ENCODE measurements at regions not wholly inside any gene's neighbourhood (a gene's known extent, or its start where the extent isn't known, plus 50 kb on each side); places are given as distances from the start of the nearest gene placed in this dataset.

DNA sequence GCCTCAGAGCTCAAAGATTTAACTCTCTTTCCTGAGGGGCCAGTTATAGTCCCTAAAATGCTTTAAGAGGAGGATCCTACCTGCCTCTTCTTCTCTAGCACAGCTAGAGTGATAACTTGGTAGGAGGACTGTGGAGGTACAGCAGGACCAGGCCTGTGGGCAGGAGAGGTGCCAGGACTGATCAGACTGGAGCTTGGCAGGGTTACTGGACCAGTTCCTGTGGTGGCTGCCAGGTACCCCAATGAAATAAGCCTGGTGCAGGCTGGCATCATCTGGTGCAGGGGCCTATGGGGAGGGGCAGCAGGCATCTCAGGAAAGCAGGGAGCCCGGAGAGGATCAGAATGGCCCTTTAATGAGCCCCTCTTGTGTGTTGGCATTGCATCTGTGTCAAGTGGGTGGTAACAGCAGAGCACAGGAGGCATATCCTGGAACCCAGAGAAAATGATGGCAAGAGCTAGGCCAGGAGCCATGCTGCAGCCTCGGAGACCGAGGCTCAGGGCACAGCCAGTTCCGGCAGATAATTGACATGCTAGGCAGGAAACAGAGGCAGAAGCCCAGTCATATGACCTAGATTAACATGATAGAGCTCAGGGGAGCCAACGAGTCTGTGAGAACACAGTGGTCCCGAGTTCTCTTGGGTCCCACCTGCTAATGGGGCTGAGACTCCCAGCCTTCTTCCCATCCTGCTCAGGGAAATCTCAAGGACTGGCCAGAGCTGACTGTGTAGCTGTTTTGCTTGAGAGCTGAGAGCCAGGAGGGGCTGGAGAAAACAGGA is 187.5 kb upstream of the ZBED5 start:
- Mint-ChIP-seq H3K4me1 (peaks cover 2% of the 10 kb centered on the region), H3K9me3 (no peaks in the 10 kb centered on the region), H3K4me3 (no peak overlapping the region), H3K27ac (no peak overlapping the region), H3K27me3 (ENCODE audit: insufficient read depth) (peaks cover 13% of the 10 kb centered on the region), H3K36me3 (ENCODE audit: low read depth) (no peaks in the 10 kb centered on the region)
- WGBS, 2 experiments (ENCODE audit: insufficient coverage in 1 of 2, insufficient read length in 1 of 2) = 92 to 93% methylated on average over 5 to 6 of the region's 6 CpGs
- DNase-seq = no peak
- H3K27me3 ChIP-seq (ENCODE audit: control insufficient read depth, insufficient read depth, low read length, poor library complexity, severe bottlenecking) = no peaks in the 10 kb centered on the region
- no peaks in the 10 kb centered on the region for H3K36me3 ChIP-seq (ENCODE audit: control insufficient read depth, insufficient read depth, low read length)
- H3K9me3 ChIP-seq (ENCODE audit: control insufficient read depth, low read length) = no peaks in the 10 kb centered on the region
- no peak overlapping the region for H3K27ac ChIP-seq (ENCODE audit: low read depth, low read length)
- no peak overlapping the region for H3K9ac ChIP-seq (ENCODE audit: extremely low read depth, low read length, poor library complexity, severe bottlenecking)
- H3K4me3 ChIP-seq (ENCODE audit: low read length) = no peak overlapping the region
- no peaks in the 10 kb centered on the region for H3K4me1 ChIP-seq (ENCODE audit: control insufficient read depth, insufficient read depth, low read length)
- TF ChIP-seq, protein P1, sequence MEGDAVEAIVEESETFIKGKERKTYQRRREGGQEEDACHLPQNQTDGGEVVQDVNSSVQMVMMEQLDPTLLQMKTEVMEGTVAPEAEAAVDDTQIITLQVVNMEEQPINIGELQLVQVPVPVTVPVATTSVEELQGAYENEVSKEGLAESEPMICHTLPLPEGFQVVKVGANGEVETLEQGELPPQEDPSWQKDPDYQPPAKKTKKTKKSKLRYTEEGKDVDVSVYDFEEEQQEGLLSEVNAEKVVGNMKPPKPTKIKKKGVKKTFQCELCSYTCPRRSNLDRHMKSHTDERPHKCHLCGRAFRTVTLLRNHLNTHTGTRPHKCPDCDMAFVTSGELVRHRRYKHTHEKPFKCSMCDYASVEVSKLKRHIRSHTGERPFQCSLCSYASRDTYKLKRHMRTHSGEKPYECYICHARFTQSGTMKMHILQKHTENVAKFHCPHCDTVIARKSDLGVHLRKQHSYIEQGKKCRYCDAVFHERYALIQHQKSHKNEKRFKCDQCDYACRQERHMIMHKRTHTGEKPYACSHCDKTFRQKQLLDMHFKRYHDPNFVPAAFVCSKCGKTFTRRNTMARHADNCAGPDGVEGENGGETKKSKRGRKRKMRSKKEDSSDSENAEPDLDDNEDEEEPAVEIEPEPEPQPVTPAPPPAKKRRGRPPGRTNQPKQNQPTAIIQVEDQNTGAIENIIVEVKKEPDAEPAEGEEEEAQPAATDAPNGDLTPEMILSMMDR (conservative IDR thresholded peaks at IDR 0.05) = no peak

DNA sequence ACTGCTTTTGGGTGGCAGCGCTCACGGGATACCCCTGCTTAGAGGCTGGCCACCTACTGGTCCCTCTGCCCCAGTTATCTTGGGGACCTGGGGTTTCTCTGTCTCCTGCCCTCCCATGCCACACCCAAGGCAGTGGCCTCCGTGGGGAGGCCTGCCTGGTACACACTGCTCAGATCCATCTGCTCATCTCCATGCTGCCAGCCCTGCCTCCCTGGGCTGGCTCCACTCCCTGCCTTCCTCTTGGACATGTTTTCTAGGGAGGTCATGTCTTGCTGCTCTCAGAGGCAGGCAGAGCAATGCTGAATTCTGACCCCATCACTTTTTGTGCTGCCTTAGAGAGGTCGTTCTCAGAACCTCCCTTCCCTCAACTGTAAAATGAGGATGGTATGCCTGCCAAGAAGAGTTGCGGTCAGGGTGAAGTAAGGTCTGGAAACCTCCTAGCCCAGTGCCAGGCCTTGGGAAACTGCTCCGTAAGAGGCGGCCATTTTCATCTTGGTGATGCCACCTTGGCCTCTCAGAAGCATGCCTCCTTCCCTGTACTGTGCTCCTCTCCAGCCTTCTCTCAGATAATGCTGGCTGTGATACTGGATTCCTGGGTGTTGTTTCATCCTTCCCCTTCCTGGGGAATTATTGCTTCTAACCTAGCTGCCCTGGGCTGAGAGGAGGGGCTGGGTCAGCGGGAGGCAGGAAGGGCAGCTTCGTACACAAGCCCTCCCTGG is 186.4 kb upstream of the ZBED5 start:
- Mint-ChIP-seq H3K27me3 (ENCODE audit: insufficient read depth) (peaks cover 13% of the 10 kb centered on the region), H3K4me3 (no peak overlapping the region), H3K9me3 (no peaks in the 10 kb centered on the region), H3K27ac (no peak overlapping the region), H3K36me3 (ENCODE audit: low read depth) (no peaks in the 10 kb centered on the region), H3K4me1 (peaks cover 2% of the 10 kb centered on the region)
- H3K36me3 ChIP-seq (ENCODE audit: control insufficient read depth, insufficient read depth, low read length) = no peaks in the 10 kb centered on the region
- no peak overlapping the region for H3K9ac ChIP-seq (ENCODE audit: extremely low read depth, low read length, poor library complexity, severe bottlenecking)
- TF ChIP-seq, protein P1 (conservative IDR thresholded peaks at IDR 0.05) = no peak
- WGBS, 2 experiments (ENCODE audit: insufficient coverage in 1 of 2, insufficient read length in 1 of 2) = 89 to 91% methylated on average over 8 to 9 of the region's 9 CpGs
- no peaks in the 10 kb centered on the region for H3K4me1 ChIP-seq (ENCODE audit: control insufficient read depth, insufficient read depth, low read length)
- no peaks in the 10 kb centered on the region for H3K9me3 ChIP-seq (ENCODE audit: control insufficient read depth, low read length)
- H3K4me3 ChIP-seq (ENCODE audit: low read length) = no peak overlapping the region
- no peaks in the 10 kb centered on the region for H3K27me3 ChIP-seq (ENCODE audit: control insufficient read depth, insufficient read depth, low read length, poor library complexity, severe bottlenecking)
- no peak for DNase-seq
- H3K27ac ChIP-seq (ENCODE audit: low read depth, low read length) = no peak overlapping the region

DNA sequence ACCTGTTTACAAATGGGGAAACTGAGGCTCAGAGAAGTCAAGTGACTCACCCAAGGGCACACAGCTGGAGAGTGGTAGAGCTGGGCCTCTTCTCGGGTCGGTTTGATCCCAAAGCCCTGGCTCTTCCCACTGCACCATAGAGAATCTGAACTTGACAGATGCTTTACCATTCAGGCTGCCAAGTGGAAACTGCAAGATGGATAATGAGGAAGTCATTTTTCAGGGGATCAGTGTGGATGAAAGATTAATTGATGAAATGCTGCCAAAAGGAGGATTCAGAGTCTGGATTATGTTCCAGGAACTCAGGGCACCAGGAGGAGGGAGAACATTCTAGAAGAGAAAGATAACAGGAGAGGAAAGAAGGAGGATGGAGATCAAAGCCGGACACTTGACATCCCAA is 185.9 kb upstream of the ZBED5 start:
- no peak overlapping the region for H3K9ac ChIP-seq (ENCODE audit: extremely low read depth, low read length, poor library complexity, severe bottlenecking)
- H3K4me1 Mint-ChIP-seq = peaks cover 2% of the 10 kb centered on the region
- no peaks in the 10 kb centered on the region for H3K27me3 ChIP-seq (ENCODE audit: control insufficient read depth, insufficient read depth, low read length, poor library complexity, severe bottlenecking)
- H3K4me3 ChIP-seq (ENCODE audit: low read length) = no peak overlapping the region
- no peaks in the 10 kb centered on the region for H3K36me3 Mint-ChIP-seq (ENCODE audit: low read depth)
- H3K4me1 ChIP-seq (ENCODE audit: control insufficient read depth, insufficient read depth, low read length) = no peaks in the 10 kb centered on the region
- no peak for DNase-seq
- WGBS, 2 experiments (ENCODE audit: insufficient coverage in 1 of 2, insufficient read length in 1 of 2) = 95 to 100% methylated on average over 3 of the region's 3 CpGs
- H3K4me3 Mint-ChIP-seq = no peak overlapping the region
- H3K9me3 ChIP-seq (ENCODE audit: control insufficient read depth, low read length) = no peaks in the 10 kb centered on the region
- H3K9me3 Mint-ChIP-seq = no peaks in the 10 kb centered on the region
- no peak overlapping the region for H3K27ac Mint-ChIP-seq
- no peaks in the 10 kb centered on the region for H3K36me3 ChIP-seq (ENCODE audit: control insufficient read depth, insufficient read depth, low read length)
- H3K27ac ChIP-seq (ENCODE audit: low read depth, low read length) = no peak overlapping the region
- H3K27me3 Mint-ChIP-seq (ENCODE audit: insufficient read depth) = peaks cover 15% of the 10 kb centered on the region
- TF ChIP-seq, protein P1 (conservative IDR thresholded peaks at IDR 0.05) = no peak
